Hepatic stellate cell (primary cell): ENCODE measurements at regions not wholly inside any gene's neighbourhood (a gene's known extent, or its start where the extent isn't known, plus 50 kb on each side); places are given as distances from the start of the nearest gene placed in this dataset.
A peak's percentile ranks its signal among the peaks of the same experiment; 100 is the strongest.

ENCODE experiments used
- DNase-seq: peaks from one replicate; pipeline ENCODE4 v3.0.0; 2011; ENCODE audit warnings: low spot score

DNA sequence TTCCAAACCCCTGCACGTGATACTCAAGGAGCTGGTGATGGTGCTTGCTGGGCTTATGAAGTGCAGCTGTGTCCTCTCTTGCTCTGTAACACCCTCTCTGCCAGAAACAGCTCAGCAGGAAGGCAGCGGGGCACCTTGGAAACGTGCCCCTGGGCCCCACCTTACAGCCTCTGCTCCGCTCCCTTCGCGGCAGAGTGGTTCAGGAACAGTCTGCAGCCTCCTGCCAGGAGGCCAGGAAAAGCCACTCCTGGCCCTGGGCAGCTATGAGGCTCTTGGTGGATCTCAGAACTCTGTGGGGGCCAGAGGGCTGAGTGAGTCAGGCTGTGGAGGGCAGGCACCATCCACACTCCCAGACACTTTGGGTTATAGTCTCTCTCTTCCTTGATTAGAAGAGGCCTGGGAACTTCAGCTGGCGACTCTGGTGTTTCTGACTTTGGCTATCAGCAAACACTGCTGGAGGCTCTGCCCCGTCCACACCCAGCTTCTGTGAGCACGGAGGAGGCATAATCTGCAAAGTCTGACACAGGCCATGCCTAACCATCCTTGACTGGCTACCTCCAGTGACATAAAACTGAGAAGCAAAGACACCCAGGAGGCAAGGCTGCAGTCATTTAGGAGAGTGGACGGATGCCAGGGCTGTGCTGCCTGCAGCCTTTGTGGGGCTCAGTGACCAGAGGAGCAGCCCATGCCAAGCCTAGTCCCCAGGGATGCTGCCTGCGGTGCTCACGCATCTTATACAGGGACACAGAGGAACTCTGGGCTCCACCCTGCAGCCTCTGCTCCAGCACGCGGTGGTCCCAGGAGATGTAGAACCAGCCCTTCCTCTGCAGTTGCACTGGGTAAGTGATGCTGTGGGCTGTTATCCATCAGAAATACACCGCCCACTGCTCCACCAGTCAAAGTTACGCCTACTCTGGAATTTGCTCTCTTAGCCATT lies 65.3 kb downstream of the METRNL start:
- peak; percentile 48 for DNase-seq

- no peak for DNase-seq
Measured at GRCh38 chr17:83145358-83145738, 65.9 kb downstream of the METRNL start.

DNA sequence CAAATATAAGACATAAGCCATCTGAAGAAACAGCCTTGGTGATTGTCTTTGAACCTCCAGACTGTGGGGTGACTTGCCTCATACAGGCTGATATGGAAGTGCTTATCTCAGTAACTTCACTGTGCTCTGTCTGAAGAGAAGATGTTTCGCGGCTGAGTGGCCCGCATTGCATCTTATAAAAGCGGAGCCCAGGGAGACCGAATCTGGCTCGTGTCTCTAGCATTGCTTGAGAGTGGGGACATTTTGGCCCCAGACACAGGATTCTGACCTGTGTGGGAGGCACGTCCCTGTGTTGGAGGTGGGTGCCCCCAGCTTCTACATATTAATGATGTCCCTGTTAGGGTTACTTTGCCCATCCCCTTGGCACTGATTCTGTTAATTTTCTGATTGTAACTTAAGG lies 66.4 kb downstream of the METRNL start:
- no peak for DNase-seq

DNA sequence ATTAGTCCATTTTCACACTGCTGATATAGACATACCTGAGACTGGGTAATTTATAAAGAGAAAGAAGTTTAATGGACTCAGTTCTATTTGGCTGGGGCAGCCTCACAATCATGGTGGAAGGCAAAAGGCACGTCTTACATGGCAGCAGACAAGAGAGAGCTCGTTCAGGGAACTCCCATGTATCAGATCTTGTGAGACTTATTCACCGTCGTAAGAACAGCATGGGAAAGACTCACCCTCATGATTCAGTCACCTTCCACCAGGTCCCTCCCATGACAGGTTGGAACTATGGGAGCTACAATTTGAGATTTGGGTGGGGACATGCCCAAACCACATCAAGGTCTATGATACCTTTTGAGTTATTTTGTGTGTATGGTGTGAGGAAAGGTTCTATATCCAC lies 66.9 kb downstream of the METRNL start:
- DNase-seq = no peak

DNA sequence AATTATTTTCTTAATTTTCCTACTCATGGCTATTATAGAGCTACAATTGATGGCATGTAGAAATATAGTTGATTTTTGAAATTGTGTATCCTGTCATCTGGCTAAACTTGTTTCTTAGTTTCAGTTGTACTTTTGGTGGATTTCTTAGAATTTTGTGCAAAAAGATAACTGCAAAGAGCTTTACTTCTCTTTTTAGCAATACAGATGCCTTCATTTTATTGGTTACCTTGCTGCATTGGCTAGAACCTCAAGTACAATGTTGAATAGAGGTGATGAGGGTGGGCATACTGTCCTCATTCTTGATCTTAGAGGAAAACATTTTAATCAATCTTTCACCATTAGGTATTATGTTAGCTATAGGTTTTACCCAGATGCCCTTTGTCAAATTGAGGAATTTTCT lies 67.9 kb downstream of the METRNL start:
- DNase-seq = no peak

DNA sequence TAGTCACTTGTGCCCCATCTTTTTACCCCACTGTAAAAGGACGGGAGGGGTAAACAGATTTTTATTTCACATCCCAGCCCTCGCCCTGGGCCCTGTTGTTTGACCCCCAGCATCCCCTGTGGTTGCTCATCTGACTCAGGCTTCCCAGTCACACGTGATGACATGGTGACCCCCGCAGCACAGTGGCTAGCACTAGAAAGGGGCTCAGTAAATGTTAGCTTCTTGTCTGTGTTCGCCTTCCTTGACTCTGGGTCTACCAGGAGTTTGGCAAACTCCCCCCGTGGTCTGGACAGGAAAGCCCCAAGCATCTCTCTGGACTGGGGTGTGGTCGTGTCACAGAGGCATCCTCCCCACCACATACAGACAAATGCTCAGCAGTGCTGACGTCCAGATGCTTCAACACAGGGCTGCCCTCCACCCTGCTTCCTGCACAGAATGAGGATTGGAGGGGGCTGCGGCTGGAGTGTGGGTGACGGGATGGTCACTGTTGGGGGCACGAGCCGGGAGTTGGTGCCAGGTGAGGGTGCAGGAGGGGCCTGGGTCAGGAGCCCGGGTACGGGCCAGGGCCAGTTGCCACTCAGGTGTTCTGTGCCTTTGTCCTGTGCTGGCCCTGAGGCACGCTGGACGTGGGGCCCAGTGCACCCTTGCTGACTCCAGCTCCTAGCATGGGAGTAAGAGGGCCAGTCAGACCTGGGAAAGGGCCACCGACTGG lies 69.1 kb downstream of the METRNL start:
- no peak for DNase-seq

- no peak for DNase-seq
Measured at GRCh38 chr17:83149029-83149725, 69.8 kb downstream of the METRNL start.

DNA sequence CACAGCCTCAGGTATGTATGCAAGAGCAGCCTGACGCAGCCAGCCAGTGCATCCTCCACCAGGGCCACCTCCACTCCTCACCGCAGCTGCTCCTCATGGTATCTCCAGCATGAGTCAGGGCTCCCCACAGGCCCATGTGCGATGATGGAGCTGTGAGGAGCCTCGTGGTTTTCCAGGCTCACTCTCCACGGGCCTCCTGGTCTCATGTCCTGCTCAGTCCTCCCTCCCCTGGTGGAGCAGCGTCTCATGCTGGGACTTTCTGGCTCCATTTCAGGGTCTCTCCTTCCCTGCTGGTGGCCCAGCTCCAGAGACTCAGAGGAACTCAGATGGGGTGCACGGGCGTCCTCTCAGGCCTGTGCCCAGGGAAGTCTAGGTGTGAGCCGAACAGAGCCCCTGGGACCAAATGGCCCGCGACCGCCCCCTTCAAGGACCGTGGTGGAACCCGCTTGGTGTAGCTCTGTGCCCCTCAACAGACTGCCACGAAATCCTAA lies 70.4 kb downstream of the METRNL start:
- DNase-seq = no peak

GRCh38 chr17:83150369-83151055 lies 71.1 kb downstream of the METRNL start:
- no peak for DNase-seq

DNA sequence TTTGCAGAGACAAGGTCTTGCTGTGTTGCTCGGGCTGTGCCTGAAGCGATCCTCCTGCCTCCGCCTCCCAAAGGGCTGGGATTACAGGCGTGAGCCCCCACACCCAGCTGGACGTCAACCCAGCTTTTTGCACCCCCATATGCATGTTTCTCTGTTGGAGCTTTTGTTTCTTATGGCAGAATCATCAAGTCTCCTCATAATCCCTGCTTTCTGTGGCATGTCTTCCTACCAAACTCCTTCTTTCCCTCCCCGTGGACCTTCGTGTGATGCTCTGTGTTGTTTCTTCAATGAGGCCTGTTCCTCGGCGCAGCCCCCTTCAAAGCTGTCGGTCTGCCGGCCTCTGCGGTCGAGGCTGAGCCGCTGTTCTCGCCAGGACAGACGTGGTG lies 71.6 kb downstream of the METRNL start:
- DNase-seq = no peak

DNA sequence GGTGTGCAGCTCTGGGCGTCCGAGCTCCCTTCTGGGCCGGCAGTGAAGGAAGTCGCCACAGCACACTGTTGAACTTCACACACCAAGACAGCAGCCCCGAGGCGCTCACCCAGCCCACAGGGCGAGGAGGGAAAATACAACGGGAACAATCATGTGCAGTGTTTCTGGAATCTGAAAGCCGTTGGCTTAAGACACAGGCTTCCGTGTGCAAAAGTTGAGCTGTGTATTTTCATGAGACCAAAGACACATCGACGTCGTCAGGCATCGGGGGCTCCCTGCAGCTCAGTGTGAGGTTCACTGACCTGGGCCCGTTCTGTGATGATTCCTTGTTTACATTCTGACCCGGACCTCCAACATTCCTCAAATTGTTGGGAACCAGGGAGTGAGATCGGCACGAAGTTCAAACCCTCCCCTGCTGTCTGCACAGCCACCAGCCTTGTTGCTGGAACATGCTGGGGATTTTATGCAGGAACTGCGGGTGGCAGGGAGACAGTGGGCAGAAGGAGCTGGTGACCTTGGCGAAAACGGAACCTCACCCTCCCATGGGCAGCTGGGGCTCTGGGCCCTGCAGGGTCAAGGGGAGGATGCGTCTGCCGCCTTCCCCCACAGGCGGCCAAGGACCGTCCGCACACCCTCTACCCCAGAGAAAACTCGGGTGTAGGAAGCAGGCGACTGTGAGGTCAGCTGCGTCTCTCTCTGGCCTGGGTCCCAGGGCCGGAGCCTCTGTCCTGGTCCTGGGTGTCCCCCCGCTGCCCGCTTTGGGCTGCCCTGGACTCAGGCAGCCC lies 72.2 kb downstream of the METRNL start:
- peak; percentile 65 for DNase-seq

DNA sequence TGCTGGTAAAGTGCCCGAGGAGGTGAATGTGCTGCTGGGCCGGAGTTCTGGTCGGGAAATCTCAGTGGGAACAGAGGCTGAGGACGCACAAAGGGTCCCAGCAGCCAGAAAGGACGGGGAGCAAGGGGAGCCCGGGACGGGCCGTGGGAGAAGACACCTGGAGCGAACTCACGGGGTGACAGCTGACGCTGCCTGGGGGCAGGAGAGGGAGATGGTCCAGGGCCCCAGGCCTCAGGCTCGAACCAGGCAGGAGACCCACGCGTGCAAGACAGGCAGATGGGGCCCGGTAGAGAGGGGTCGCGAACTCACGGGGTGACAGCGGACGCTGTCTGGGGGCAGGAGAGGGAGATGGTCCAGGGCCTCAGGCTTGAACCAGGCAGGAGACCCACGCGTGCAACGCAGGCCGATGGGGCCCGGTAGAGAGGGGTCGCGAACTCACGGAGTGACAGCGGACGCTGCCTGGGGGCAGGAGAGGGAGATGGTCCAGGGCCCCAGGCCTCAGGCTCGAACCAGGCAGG lies 72.9 kb downstream of the METRNL start:
- no peak for DNase-seq

DNA sequence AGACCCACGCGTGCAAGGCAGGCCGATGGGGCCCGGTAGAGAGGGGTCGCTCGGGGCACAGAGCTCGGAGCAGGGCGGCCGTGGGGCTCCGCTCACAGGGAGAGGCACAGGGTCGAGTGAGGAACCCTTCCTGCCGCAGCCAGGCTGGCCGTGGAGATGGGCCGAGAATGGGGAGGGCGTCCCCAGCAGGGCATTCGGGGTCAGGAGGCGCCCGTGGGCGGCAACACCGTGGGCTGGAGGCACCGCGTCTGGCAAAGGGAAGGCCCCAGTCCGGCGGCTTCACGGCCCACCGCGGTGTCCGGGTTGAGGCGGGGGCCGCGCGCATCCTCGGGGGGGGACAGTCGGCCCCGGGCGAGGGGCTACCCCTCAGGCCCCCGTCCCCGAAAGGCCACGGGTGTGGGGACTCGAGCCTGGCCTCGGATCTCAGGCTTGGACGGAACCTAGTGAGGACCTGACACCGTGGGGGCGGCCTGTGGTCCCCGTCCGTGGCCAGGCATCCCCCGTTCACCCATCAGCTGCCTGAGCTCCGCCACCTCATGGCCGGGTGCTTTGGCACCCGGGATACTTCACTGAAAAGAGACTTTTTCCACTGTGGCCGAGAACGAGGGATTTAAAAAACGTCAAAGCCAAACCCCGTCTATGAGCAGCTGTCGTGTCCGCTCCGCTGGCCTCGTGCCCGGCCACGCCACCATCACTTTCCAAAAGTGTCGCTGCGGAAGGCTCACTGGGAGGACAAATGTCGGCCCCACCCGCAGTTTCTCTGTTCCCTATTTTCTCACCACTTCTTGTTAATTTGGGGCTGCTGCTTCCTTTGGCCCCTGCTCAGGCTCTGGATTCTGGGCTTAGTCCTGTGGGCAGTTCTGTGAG lies 73.6 kb downstream of the METRNL start:
- DNase-seq = no peak

DNA sequence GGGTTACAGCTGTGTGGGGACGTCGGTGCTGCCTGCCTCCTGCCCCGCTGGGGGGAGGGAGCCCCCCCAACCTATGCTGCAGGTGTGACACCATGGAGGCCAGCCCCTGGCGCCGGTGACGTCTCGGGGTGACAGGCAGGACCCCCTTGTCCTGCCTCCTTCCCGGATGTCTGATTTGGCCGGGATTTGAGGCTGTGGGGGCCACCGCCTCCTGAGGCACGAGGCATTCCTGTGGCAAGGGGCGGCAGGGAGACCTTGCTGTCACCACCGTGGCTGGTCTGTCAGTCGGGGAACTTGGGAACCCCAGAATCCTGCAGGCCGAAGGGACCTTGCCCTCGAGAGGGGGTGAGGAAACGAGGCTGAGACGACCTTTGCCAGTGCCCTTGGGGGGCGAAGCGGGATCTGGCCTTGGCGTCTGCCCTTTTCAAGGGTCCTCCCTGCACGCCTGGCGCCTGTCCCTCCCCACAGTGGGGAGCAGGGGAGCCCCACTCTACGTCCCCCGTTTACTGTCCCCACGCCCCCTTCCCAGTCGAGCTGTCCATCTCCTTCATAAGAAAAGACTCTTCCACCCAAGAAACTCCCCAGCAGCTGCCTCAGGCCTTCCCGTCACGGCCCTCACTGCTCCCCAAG lies 74.4 kb downstream of the METRNL start:
- DNase-seq = no peak

GRCh38 chr17:83154311-83155127 lies 75.1 kb downstream of the METRNL start:
- DNase-seq = no peak

GRCh38 chr17:83155128-83156121 lies 76.0 kb downstream of the METRNL start:
- no peak for DNase-seq

DNA sequence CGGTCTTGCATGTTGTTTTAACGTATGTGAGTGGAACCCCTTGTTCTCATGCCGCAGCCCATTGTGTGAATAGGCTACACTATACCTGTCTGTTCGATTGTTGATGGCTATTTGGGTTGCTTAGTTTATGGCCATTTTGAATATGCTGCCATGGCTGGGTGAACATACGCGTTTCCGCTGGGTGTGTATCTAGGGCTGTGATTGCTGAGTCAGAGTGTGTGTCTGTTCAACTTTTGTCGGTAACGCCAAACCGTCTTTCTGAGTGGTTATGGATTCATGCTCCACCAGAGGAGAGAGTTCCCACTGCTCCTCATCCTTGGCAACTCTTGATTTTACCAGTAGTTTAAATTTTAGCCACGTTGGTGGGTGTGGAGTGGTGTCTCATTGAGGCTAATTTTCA lies 77.0 kb downstream of the METRNL start:
- DNase-seq = no peak
